ENCODE measurements at regions not wholly inside any gene's neighbourhood (a gene's known extent, or its start where the extent isn't known, plus 50 kb on each side); places are given as distances from the start of the nearest gene placed in this dataset.
"Not testable (repeated sequence)": the region's sequence is repeated elsewhere in the genome, so short reads cannot be mapped to it uniquely, and the experiment has no call there.

GRCh38 chr6:155765275-155766194 lies 309.9 kb upstream of the NOX3 start:
- DNase-seq (ENCODE audit: low read depth), result no peak

GRCh38 chr6:155762649-155763048 lies 307.0 kb upstream of the NOX3 start:
- DNase-seq (ENCODE audit: low read depth), result no peak

GRCh38 chr6:155755452-155755851 lies 299.8 kb upstream of the NOX3 start:
- DNase-seq (ENCODE audit: low read depth), result no peak

- not testable (repeated sequence) for DNase-seq (ENCODE audit: low read depth)
Measured at GRCh38 chr6:155748778-155749177, 293.1 kb upstream of the NOX3 start.

- DNase-seq (ENCODE audit: low read depth), result no peak
Measured at GRCh38 chr6:155747491-155747890, 291.9 kb upstream of the NOX3 start.

GRCh38 chr6:155740781-155741399 lies 285.3 kb upstream of the NOX3 start:
- DNase-seq (ENCODE audit: low read depth), result no peak

- DNase-seq (ENCODE audit: low read depth), result no peak
Measured at GRCh38 chr6:155738602-155739105, 283.0 kb upstream of the NOX3 start.

- DNase-seq (ENCODE audit: low read depth), result no peak
Measured at GRCh38 chr6:155717374-155717773, 261.7 kb upstream of the NOX3 start.

- DNase-seq (ENCODE audit: low read depth), result no peak
Measured at GRCh38 chr6:155710704-155711103, 255.1 kb upstream of the NOX3 start.

- no peak for DNase-seq (ENCODE audit: low read depth)
Measured at GRCh38 chr6:155709262-155709661, 253.6 kb upstream of the NOX3 start.

- no peak for DNase-seq (ENCODE audit: low read depth)
Measured at GRCh38 chr6:155708100-155708499, 252.5 kb upstream of the NOX3 start.

GRCh38 chr6:155706806-155707205 lies 251.2 kb upstream of the NOX3 start:
- no peak for DNase-seq (ENCODE audit: low read depth)

- DNase-seq (ENCODE audit: low read depth), result no peak
Measured at GRCh38 chr6:155706341-155706740, 250.7 kb upstream of the NOX3 start.

- DNase-seq (ENCODE audit: low read depth), result no peak
Measured at GRCh38 chr6:155701342-155701741, 245.7 kb upstream of the NOX3 start.

- DNase-seq (ENCODE audit: low read depth), result no peak
Measured at GRCh38 chr6:155695495-155695894, 239.9 kb upstream of the NOX3 start.

GRCh38 chr6:155694419-155694790 lies 238.8 kb upstream of the NOX3 start:
- no peak for DNase-seq (ENCODE audit: low read depth)

- no peak for DNase-seq (ENCODE audit: low read depth)
Measured at GRCh38 chr6:155693573-155694418, 238.2 kb upstream of the NOX3 start.

- no peak for DNase-seq (ENCODE audit: low read depth)
Measured at GRCh38 chr6:155690820-155691219, 235.2 kb upstream of the NOX3 start.

- DNase-seq (ENCODE audit: low read depth), result no peak
Measured at GRCh38 chr6:155687645-155688044, 232.0 kb upstream of the NOX3 start.

- DNase-seq (ENCODE audit: low read depth), result no peak
Measured at GRCh38 chr6:155684416-155685196, 229.0 kb upstream of the NOX3 start.

- DNase-seq (ENCODE audit: low read depth), result no peak
Measured at GRCh38 chr6:155678361-155678760, 222.7 kb upstream of the NOX3 start.

GRCh38 chr6:155676346-155676745 lies 220.7 kb upstream of the NOX3 start:
- no peak for DNase-seq (ENCODE audit: low read depth)
